WTC11 (cell line): ENCODE measurements at regions not wholly inside any gene's neighbourhood (a gene's known extent, or its start where the extent isn't known, plus 50 kb on each side); places are given as distances from the start of the nearest gene placed in this dataset.

Source experiments
- ATAC-seq: fragments of 200-7000 bp; cut with Tn5 transposase; 2 replicates; pipeline ENCODE4 v1.10.0; 2021; ENCODE audit warnings: mild to moderate bottlenecking, moderate library complexity
- CTCF ChIA-PET: fragments of 300-600 bp; sonication (Branson Sonifier 250); formaldehyde crosslinking; loops from one replicate; lab custom pipeline; 2021; ENCODE audit warnings: antibody characterized with exemption; lab: Charles Lee
- POLR2A ChIA-PET: fragments of 350-600 bp; sonication (Branson Sonifier 250); formaldehyde crosslinking; loops from one replicate; lab custom pipeline; 2021; ENCODE audit warnings: antibody characterized with exemption; lab: Charles Lee
- DNase-seq: peaks from one replicate; pipeline ENCODE4 v3.0.0; 2021; ENCODE audit warnings: low spot score
- H3K27ac Mint-ChIP-seq: 2 replicates; pipeline ENCODE4 v1.8.0; 2021; ENCODE audit warnings: mixed read lengths
- H3K27me3 Mint-ChIP-seq: 2 replicates; pipeline ENCODE4 v1.8.0; 2021; ENCODE audit warnings: low read depth, mild to moderate bottlenecking, moderate library complexity, mixed read lengths
- H3K36me3 Mint-ChIP-seq: 2 replicates; pipeline ENCODE4 v1.8.0; 2021; ENCODE audit warnings: mixed read lengths
- H3K4me1 Mint-ChIP-seq: 2 replicates; pipeline ENCODE4 v1.8.0; 2022; ENCODE audit warnings: mixed read lengths
- H3K4me3 Mint-ChIP-seq: 2 replicates; pipeline ENCODE4 v1.8.0; 2021; ENCODE audit warnings: mild to moderate bottlenecking, moderate library complexity, mixed read lengths
- H3K9me3 Mint-ChIP-seq: 2 replicates; pipeline ENCODE4 v1.8.0; 2021; ENCODE audit warnings: mixed read lengths
- ATF1 ChIP-seq: sonication (generic); formaldehyde crosslinking; IDR thresholded peaks from 2 replicates; pipeline ENCODE4 v1.8.1; 2023; ENCODE audit warnings: mild to moderate bottlenecking, moderate library complexity, missing genetic modification reagents
- CBFB ChIP-seq: sonication (generic); formaldehyde crosslinking; IDR thresholded peaks from 2 replicates; pipeline ENCODE4 v1.8.1; 2022; ENCODE audit warnings: mild to moderate bottlenecking, low read depth, missing genetic modification reagents
- CREB1 ChIP-seq: sonication (generic); formaldehyde crosslinking; IDR thresholded peaks from 2 replicates; pipeline ENCODE4 v1.8.0; 2023; ENCODE audit warnings: mild to moderate bottlenecking, missing genetic modification reagents
- CREM ChIP-seq: sonication (generic); formaldehyde crosslinking; IDR thresholded peaks from 2 replicates; pipeline ENCODE4 v1.8.1; 2022; ENCODE audit warnings: mild to moderate bottlenecking, missing genetic modification reagents, moderate library complexity
- NR3C1 ChIP-seq: sonication (generic); formaldehyde crosslinking; conservative IDR thresholded peaks from 2 replicates; pipeline ENCODE4 v1.8.1; 2023; ENCODE audit warnings: low read depth, mild to moderate bottlenecking, missing genetic modification reagents
- OVOL2 ChIP-seq: fragments of 250-450 bp; sonication (Bioruptor Pico); IDR thresholded peaks from 2 replicates; pipeline ENCODE4 v1.9.0; 2021; ENCODE audit warnings: mild to moderate bottlenecking, borderline replicate concordance
- SMAD4 ChIP-seq: sonication (generic); formaldehyde crosslinking; IDR thresholded peaks from 2 replicates; pipeline ENCODE4 v1.8.0; 2022; ENCODE audit warnings: mild to moderate bottlenecking, missing genetic modification reagents
- TEAD1 ChIP-seq: sonication (generic); formaldehyde crosslinking; IDR thresholded peaks from 2 replicates; pipeline ENCODE4 v1.8.0; 2022; ENCODE audit warnings: mild to moderate bottlenecking, missing genetic modification reagents
- ZNF121 ChIP-seq: sonication (generic); formaldehyde crosslinking; IDR thresholded peaks from 2 replicates; pipeline ENCODE4 v1.8.0; 2023; ENCODE audit warnings: missing genetic modification reagents
- ZNF396 ChIP-seq: fragments of 250-450 bp; sonication (Bioruptor Pico); IDR thresholded peaks from 2 replicates; pipeline ENCODE4 v1.8.0; 2021; ENCODE audit warnings: mild to moderate bottlenecking, moderate library complexity, borderline replicate concordance
- ZNF416 ChIP-seq: fragments of 250-450 bp; sonication (Bioruptor Pico); IDR thresholded peaks from 2 replicates; pipeline ENCODE4 v1.9.0; 2021; ENCODE audit warnings: mild to moderate bottlenecking, inconsistent platforms
- TF ChIP-seq, protein P1 (sequence below): sonication (generic); formaldehyde crosslinking; IDR thresholded peaks from 2 replicates; pipeline ENCODE4 v1.8.0; 2023; ENCODE audit warnings: missing genetic modification reagents
- TF ChIP-seq, protein P2 (sequence below): fragments of 250-450 bp; sonication (Bioruptor Pico); IDR thresholded peaks from 2 replicates; pipeline ENCODE4 v1.9.0; 2021; ENCODE audit warnings: mild to moderate bottlenecking
- TF ChIP-seq, protein P3 (sequence below): sonication (generic); formaldehyde crosslinking; IDR thresholded peaks from 2 replicates; pipeline ENCODE4 v1.8.1; 2022; ENCODE audit warnings: low read depth, mild to moderate bottlenecking, moderate library complexity, missing genetic modification reagents, borderline replicate concordance
- TF ChIP-seq, protein P4 (sequence below): sonication (generic); formaldehyde crosslinking; IDR thresholded peaks from 2 replicates; pipeline ENCODE4 v1.8.0; 2022; ENCODE audit warnings: mild to moderate bottlenecking, missing genetic modification reagents
- TF ChIP-seq, protein P5 (sequence below): sonication (generic); formaldehyde crosslinking; IDR thresholded peaks from 2 replicates; pipeline ENCODE4 v1.8.1; 2023; ENCODE audit warnings: mild to moderate bottlenecking, missing genetic modification reagents, moderate library complexity
- TF ChIP-seq, protein P6 (sequence below): sonication (generic); formaldehyde crosslinking; IDR thresholded peaks from 2 replicates; pipeline ENCODE4 v1.8.1; 2022; ENCODE audit warnings: low read depth, missing genetic modification reagents, borderline replicate concordance

DNA sequence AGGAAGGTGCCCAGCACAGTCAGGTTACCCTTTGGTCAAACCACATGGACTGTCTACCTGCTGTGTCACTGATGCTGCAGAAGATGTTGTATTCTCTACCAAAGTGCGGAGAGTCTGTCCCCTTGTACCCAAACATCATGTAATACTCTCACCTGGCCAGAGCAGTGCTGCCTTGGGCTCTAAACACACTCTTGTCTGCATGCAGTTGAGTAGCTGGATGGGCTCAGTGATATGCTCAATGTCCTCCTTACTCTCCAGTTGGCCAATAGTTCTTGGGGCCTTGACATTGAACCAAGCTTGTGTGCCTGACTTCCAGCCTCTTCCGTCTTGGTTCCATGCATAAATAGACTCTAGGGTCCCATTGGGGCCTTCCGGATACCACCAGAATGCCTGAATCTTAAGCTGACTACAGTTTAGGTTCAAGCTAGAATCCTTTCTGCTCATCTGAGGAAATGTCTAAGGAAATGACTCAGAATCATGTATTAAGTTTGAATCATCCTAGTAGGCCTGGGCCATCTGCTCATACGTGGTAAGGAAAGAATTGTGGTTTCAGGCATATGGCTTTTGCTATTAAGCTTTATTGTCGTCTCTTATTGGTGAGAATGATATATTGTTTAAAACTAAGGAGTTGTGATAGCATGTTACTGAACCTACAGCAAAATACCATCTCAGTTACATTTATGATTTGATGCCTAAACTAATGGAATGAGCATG lies 118.0 kb downstream of the OTUD1 start:
- DNase-seq (no peak), ATAC-seq (no peak)
- Mint-ChIP-seq H3K27me3 (no peaks in the 10 kb centered on the region; the same call in 1 of the 2 replicates), H3K36me3 (no peaks in the 10 kb centered on the region), H3K4me1 (no peaks in the 10 kb centered on the region), H3K27ac (no peak overlapping the region), H3K9me3 (peaks cover 12% of the 10 kb centered on the region), H3K4me3 (no peak overlapping the region)
- ChIA-PET CTCF (interaction anchor here (0.8 kb wide), 1 partner anchor 242 kb away, joined by 3 read pairs; no protein-coding TSS in a partner anchor), POLR2A (no interaction called here)
- TF ChIP-seq, protein P1, sequence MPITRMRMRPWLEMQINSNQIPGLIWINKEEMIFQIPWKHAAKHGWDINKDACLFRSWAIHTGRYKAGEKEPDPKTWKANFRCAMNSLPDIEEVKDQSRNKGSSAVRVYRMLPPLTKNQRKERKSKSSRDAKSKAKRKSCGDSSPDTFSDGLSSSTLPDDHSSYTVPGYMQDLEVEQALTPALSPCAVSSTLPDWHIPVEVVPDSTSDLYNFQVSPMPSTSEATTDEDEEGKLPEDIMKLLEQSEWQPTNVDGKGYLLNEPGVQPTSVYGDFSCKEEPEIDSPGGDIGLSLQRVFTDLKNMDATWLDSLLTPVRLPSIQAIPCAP (CRISPR knock-in tag): no peak

DNA sequence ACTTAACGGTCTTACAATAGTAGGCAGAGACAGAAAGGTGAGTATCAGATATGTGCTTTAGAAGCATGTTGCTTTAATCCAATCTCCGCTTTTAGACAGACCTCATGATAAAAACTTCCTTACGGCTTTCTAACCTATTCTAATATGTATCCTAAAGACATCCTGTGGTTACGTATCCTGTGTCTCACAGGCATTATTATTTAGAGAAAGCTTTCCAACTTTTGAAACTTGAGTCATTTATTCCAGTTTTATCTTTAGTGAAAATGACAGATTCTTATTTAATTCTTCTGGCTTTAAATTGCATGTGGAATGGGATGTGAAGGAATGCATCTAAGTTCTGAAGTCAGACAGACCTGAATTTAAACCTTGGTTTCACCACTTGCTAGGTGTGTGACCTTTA lies 118.9 kb downstream of the OTUD1 start:
- Mint-ChIP-seq H3K4me1 (no peaks in the 10 kb centered on the region), H3K9me3 (peaks cover 21% of the 10 kb centered on the region), H3K4me3 (no peak overlapping the region), H3K36me3 (peaks cover 6% of the 10 kb centered on the region), H3K27me3 (no peaks in the 10 kb centered on the region; the same call in 1 of the 2 replicates), H3K27ac (no peak overlapping the region)
- ChIA-PET CTCF (interaction anchor here (0.8 kb wide), 1 partner anchor 243 kb away, joined by 3 read pairs; no protein-coding TSS in a partner anchor), POLR2A (no interaction called here)
- TF ChIP-seq, protein P2, sequence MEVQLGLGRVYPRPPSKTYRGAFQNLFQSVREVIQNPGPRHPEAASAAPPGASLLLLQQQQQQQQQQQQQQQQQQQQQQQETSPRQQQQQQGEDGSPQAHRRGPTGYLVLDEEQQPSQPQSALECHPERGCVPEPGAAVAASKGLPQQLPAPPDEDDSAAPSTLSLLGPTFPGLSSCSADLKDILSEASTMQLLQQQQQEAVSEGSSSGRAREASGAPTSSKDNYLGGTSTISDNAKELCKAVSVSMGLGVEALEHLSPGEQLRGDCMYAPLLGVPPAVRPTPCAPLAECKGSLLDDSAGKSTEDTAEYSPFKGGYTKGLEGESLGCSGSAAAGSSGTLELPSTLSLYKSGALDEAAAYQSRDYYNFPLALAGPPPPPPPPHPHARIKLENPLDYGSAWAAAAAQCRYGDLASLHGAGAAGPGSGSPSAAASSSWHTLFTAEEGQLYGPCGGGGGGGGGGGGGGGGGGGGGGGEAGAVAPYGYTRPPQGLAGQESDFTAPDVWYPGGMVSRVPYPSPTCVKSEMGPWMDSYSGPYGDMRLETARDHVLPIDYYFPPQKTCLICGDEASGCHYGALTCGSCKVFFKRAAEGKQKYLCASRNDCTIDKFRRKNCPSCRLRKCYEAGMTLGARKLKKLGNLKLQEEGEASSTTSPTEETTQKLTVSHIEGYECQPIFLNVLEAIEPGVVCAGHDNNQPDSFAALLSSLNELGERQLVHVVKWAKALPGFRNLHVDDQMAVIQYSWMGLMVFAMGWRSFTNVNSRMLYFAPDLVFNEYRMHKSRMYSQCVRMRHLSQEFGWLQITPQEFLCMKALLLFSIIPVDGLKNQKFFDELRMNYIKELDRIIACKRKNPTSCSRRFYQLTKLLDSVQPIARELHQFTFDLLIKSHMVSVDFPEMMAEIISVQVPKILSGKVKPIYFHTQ (CRISPR knock-in tag): no peak
- ATAC-seq (no peak), DNase-seq (no peak)

DNA sequence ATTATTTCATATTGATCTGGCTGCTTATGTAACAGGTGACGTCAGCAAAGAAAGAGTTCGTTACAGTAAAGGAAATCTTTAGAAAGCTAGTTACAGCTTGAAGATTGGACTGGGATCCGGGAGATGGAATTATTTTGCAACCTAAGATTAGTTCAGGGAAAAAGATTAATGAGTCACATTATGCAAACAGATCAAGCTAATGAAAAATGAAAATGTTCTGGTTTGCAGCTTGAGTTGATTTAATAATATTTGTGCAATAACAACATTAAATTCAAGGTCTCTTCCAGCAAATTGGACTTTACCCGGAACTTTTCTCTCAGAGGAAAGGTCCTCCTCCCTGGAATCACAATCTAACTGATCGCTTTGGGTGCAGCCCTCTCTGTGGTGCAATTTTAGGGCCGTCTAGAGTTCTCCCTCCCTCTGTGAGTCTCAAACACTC lies 119.5 kb downstream of the OTUD1 start:
- POLR2A ChIA-PET: no interaction called here
- TF ChIP-seq TEAD1 (no peak), CREM (CRISPR knock-in tag) (no peak), ZNF121 (CRISPR knock-in tag) (no peak), ZNF416 (no peak), ZNF396 (no peak), NR3C1 (CRISPR knock-in tag) (no peak), ATF1 (no peak)
- TF ChIP-seq, all 79 proteins: peak for 0

DNA sequence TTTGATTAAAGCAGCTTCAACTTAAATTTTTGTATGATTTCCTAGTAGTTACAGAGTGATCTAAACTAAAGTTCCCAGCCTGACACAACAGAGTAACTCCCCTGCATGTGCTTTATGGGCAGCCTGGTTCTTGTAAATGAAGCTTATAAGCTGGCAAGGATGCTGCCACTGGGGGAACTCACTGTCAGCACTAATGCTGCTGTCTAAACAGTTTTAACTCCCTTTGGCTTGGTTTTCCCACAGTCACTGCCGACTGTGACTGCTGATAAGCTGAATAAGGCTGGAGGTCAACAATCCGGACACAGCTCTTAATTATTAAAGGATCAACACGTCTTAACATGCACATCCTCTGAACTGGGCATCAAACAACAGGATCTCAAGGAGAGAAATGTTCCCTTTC lies 130.1 kb downstream of the OTUD1 start:
- Mint-ChIP-seq H3K27ac (no peak overlapping the region), H3K4me1 (0 out of 2 replicates have a peak, but pooled peaks cover 3% of the 10 kb centered on the region), H3K4me3 (no peak overlapping the region), H3K9me3 (peaks cover 33% of the 10 kb centered on the region), H3K36me3 (peaks cover 12% of the 10 kb centered on the region), H3K27me3 (peaks cover 6% of the 10 kb centered on the region)
- POLR2A ChIA-PET: interaction anchor here (0.7 kb wide), 1 partner anchor 721 kb away, joined by 3 read pairs; no protein-coding TSS in a partner anchor
- CTCF ChIA-PET: no interaction called here
- DNase-seq (no peak), ATAC-seq (no peak)
- TF ChIP-seq CBFB (CRISPR knock-in tag) (no peak), ZNF416 (no peak), CREB1 (no peak), SMAD4 (CRISPR knock-in tag) (no peak), OVOL2 (CRISPR knock-in tag) (no peak)
- TF ChIP-seq, protein P3, sequence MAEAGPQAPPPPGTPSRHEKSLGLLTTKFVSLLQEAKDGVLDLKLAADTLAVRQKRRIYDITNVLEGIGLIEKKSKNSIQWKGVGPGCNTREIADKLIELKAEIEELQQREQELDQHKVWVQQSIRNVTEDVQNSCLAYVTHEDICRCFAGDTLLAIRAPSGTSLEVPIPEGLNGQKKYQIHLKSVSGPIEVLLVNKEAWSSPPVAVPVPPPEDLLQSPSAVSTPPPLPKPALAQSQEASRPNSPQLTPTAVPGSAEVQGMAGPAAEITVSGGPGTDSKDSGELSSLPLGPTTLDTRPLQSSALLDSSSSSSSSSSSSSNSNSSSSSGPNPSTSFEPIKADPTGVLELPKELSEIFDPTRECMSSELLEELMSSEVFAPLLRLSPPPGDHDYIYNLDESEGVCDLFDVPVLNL (CRISPR knock-in tag): no peak
- TF ChIP-seq, protein P4, sequence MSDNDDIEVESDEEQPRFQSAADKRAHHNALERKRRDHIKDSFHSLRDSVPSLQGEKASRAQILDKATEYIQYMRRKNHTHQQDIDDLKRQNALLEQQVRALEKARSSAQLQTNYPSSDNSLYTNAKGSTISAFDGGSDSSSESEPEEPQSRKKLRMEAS (CRISPR knock-in tag): no peak
- TF ChIP-seq, protein P5, sequence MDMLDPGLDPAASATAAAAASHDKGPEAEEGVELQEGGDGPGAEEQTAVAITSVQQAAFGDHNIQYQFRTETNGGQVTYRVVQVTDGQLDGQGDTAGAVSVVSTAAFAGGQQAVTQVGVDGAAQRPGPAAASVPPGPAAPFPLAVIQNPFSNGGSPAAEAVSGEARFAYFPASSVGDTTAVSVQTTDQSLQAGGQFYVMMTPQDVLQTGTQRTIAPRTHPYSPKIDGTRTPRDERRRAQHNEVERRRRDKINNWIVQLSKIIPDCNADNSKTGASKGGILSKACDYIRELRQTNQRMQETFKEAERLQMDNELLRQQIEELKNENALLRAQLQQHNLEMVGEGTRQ (CRISPR knock-in tag): no peak
- TF ChIP-seq, protein P6, sequence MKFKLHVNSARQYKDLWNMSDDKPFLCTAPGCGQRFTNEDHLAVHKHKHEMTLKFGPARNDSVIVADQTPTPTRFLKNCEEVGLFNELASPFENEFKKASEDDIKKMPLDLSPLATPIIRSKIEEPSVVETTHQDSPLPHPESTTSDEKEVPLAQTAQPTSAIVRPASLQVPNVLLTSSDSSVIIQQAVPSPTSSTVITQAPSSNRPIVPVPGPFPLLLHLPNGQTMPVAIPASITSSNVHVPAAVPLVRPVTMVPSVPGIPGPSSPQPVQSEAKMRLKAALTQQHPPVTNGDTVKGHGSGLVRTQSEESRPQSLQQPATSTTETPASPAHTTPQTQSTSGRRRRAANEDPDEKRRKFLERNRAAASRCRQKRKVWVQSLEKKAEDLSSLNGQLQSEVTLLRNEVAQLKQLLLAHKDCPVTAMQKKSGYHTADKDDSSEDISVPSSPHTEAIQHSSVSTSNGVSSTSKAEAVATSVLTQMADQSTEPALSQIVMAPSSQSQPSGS (CRISPR knock-in tag): no peak

More for the DNA sequence above, 119.5 kb downstream of the OTUD1 start:
- ATAC-seq (no peak), DNase-seq (no peak)
- H3K27me3 Mint-ChIP-seq: no peaks in the 10 kb centered on the region; the same call in 1 of the 2 replicates
- H3K4me3 Mint-ChIP-seq: no peak overlapping the region
- peaks cover 6% of the 10 kb centered on the region for H3K36me3 Mint-ChIP-seq
- H3K4me1 Mint-ChIP-seq: no peaks in the 10 kb centered on the region
- CTCF ChIA-PET: no interaction called here
- peaks cover 23% of the 10 kb centered on the region for H3K9me3 Mint-ChIP-seq
- no peak overlapping the region for H3K27ac Mint-ChIP-seq
